Peyer's patch (tissue), 4 donors: ENCODE measurements at regions not wholly inside any gene's neighbourhood (a gene's known extent, or its start where the extent isn't known, plus 50 kb on each side); places are given as distances from the start of the nearest gene placed in this dataset.

ENCODE experiments used
- POLR2A ChIP-seq, 2 donors: fragments of 450-650 bp; IDR thresholded peaks; one replicate each; pipeline ENCODE4 v1.5.1; 2017; ENCODE audit warnings: antibody characterized with exemption in 2 of 2, mild to moderate bottlenecking in 2 of 2, moderate library complexity in 2 of 2
- TF ChIP-seq, protein P1 (sequence below), 6 experiments: fragments of 450-650 bp in 4 of 6; fragments of 200-600 bp in 2 of 6; sonication (generic) in 1 of 6; IDR thresholded peaks; one replicate each; pipeline ENCODE4 v1.5.1; 2017 to 2019; ENCODE audit warnings: antibody characterized with exemption in 6 of 6, mild to moderate bottlenecking in 3 of 6, moderate library complexity in 1 of 6

- TF ChIP-seq, protein P1, sequence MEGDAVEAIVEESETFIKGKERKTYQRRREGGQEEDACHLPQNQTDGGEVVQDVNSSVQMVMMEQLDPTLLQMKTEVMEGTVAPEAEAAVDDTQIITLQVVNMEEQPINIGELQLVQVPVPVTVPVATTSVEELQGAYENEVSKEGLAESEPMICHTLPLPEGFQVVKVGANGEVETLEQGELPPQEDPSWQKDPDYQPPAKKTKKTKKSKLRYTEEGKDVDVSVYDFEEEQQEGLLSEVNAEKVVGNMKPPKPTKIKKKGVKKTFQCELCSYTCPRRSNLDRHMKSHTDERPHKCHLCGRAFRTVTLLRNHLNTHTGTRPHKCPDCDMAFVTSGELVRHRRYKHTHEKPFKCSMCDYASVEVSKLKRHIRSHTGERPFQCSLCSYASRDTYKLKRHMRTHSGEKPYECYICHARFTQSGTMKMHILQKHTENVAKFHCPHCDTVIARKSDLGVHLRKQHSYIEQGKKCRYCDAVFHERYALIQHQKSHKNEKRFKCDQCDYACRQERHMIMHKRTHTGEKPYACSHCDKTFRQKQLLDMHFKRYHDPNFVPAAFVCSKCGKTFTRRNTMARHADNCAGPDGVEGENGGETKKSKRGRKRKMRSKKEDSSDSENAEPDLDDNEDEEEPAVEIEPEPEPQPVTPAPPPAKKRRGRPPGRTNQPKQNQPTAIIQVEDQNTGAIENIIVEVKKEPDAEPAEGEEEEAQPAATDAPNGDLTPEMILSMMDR (IDR thresholded peaks at IDR 0.05), result no peak
- TF ChIP-seq POLR2A (IDR thresholded peaks at IDR 0.05), result no peak
Measured at GRCh38 chr1:5731110-5731423, 261.2 kb downstream of the NPHP4 start.
